ENCODE measurements at regions not wholly inside any gene's neighbourhood (a gene's known extent, or its start where the extent isn't known, plus 50 kb on each side); places are given as distances from the start of the nearest gene placed in this dataset.

DNA sequence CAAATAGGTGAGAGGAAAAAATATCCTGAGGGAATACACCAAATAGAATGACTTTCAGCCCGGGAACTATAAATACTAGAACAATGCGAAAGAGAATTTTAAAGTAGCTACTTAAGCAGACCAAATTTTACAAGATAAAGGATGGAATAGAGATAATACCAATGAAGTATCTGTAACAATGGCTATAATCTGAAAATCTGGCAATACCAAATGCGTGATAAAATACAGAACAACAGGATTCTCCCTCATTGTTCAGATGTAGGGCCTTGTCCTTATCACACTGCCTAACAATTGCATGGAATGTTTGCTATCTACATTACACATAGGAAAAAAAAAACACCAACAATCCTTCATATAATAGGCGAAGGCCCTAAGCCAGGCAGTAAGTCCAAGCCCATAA is 815.4 kb upstream of the MDGA2 start:
- Histone ChIP-seq H3K36me3 (ENCODE audit: control insufficient read depth in 1 of 2, insufficient read depth in 2 of 2, low read length in 2 of 2) (no peaks in the 10 kb centered on the region), H3K79me2 (ENCODE audit: insufficient read depth, low read length) (no peaks in the 10 kb centered on the region), H3K9ac (ENCODE audit: low read length) (no peak overlapping the region), H3K4me3 (replicated peaks in 1 of 2; ENCODE audit: low read depth in 1 of 2, low read length in 2 of 2) (no peak overlapping the region), H3K4me2 (ENCODE audit: low read length) (no peak overlapping the region), H3K4me1 (ENCODE audit: control insufficient read depth in 1 of 2, insufficient read depth in 2 of 2, low read length in 2 of 2) (no peaks in the 10 kb centered on the region), H3K27me3 (ENCODE audit: insufficient read depth, low read length) (no peaks in the 10 kb centered on the region), H3K9me3 (ENCODE audit: control insufficient read depth in 1 of 2, insufficient read depth in 1 of 2, low read depth in 1 of 2, low read length in 2 of 2) (no peaks in the 10 kb centered on the region), H3K9me2 (ENCODE audit: insufficient read depth) (no peaks in the 10 kb centered on the region), H4K20me1 (ENCODE audit: insufficient read depth) (no peaks in the 10 kb centered on the region), H3K27ac (ENCODE audit: low read depth, low read length) (no peak overlapping the region), H2AFZ (ENCODE audit: low read depth, low read length, poor library complexity, severe bottlenecking) (no peak overlapping the region)
- ChIA-PET RAD21 (ENCODE audit: low non-redundant PET in 1 of 2, low total read pairs in 2 of 2, uncharacterized antibody in 2 of 2, unreplicated experiment in 2 of 2) (no interaction called here), POLR2A (no interaction called here), CTCF (no interaction called here)
- DNase-seq (ENCODE audit: low read depth, low spot score) (no peak), ATAC-seq (no peak)
- BruUV-seq (replicated peaks), result no TSS peak
- intact Hi-C loops (cut with micrococcal nuclease), result no loop called here
- no peak for TF ChIP-seq POLR2A (IDR thresholded peaks at IDR 0.05; ENCODE audit: borderline replicate concordance, extremely low read depth, insufficient read depth, insufficient read length)
- TF ChIP-seq ELF1 (IDR thresholded peaks at IDR 0.05; ENCODE audit: borderline replicate concordance, low read depth), result no peak
- no peak for TF ChIP-seq FOSL1 (IDR thresholded peaks at IDR 0.05; ENCODE audit: low read depth)
- TF ChIP-seq EGR1 (IDR thresholded peaks at IDR 0.05; ENCODE audit: low read depth), result no peak
- no peak for TF ChIP-seq JUND (IDR thresholded peaks at IDR 0.05)
- TF ChIP-seq, protein P1, sequence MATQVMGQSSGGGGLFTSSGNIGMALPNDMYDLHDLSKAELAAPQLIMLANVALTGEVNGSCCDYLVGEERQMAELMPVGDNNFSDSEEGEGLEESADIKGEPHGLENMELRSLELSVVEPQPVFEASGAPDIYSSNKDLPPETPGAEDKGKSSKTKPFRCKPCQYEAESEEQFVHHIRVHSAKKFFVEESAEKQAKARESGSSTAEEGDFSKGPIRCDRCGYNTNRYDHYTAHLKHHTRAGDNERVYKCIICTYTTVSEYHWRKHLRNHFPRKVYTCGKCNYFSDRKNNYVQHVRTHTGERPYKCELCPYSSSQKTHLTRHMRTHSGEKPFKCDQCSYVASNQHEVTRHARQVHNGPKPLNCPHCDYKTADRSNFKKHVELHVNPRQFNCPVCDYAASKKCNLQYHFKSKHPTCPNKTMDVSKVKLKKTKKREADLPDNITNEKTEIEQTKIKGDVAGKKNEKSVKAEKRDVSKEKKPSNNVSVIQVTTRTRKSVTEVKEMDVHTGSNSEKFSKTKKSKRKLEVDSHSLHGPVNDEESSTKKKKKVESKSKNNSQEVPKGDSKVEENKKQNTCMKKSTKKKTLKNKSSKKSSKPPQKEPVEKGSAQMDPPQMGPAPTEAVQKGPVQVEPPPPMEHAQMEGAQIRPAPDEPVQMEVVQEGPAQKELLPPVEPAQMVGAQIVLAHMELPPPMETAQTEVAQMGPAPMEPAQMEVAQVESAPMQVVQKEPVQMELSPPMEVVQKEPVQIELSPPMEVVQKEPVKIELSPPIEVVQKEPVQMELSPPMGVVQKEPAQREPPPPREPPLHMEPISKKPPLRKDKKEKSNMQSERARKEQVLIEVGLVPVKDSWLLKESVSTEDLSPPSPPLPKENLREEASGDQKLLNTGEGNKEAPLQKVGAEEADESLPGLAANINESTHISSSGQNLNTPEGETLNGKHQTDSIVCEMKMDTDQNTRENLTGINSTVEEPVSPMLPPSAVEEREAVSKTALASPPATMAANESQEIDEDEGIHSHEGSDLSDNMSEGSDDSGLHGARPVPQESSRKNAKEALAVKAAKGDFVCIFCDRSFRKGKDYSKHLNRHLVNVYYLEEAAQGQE (IDR thresholded peaks at IDR 0.05; ENCODE audit: low read depth), result no peak
- no peak for TF ChIP-seq EZH2 (IDR thresholded peaks at IDR 0.05)
- no peak for TF ChIP-seq SRF (IDR thresholded peaks at IDR 0.05; ENCODE audit: low read depth)
- TF ChIP-seq ZFX (IDR thresholded peaks at IDR 0.05), result no peak
- no peak for TF ChIP-seq RAD21 (IDR thresholded peaks at IDR 0.05; ENCODE audit: low read depth)
- TF ChIP-seq, protein P2, sequence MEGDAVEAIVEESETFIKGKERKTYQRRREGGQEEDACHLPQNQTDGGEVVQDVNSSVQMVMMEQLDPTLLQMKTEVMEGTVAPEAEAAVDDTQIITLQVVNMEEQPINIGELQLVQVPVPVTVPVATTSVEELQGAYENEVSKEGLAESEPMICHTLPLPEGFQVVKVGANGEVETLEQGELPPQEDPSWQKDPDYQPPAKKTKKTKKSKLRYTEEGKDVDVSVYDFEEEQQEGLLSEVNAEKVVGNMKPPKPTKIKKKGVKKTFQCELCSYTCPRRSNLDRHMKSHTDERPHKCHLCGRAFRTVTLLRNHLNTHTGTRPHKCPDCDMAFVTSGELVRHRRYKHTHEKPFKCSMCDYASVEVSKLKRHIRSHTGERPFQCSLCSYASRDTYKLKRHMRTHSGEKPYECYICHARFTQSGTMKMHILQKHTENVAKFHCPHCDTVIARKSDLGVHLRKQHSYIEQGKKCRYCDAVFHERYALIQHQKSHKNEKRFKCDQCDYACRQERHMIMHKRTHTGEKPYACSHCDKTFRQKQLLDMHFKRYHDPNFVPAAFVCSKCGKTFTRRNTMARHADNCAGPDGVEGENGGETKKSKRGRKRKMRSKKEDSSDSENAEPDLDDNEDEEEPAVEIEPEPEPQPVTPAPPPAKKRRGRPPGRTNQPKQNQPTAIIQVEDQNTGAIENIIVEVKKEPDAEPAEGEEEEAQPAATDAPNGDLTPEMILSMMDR (IDR thresholded peaks at IDR 0.05 in 2 of 3, conservative IDR thresholded peaks at IDR 0.05 in 1 of 3; ENCODE audit: borderline replicate concordance in 1 of 3, insufficient read depth in 1 of 3, low read depth in 2 of 3, low read length in 2 of 3), result no peak
- no peak for TF ChIP-seq SP1 (IDR thresholded peaks at IDR 0.05; ENCODE audit: low read depth)
